Liver (tissue), 8 donors: ENCODE measurements at regions not wholly inside any gene's neighbourhood (a gene's known extent, or its start where the extent isn't known, plus 50 kb on each side); places are given as distances from the start of the nearest gene placed in this dataset.

Experiments used
- DNase-seq: peaks from one replicate; pipeline ENCODE4 v3.0.0-alpha.2; 2017; ENCODE audit warnings: low spot score
- H3K27ac ChIP-seq, 2 donors: one replicate each; pipeline ENCODE4 v1.7.0; 2013; ENCODE audit warnings: inconsistent platforms in 2 of 2, low read length in 2 of 2, control low read depth in 1 of 2, low read depth in 1 of 2, mild to moderate bottlenecking in 1 of 2
- H3K27me3 ChIP-seq, 4 donors: one replicate each; pipeline versions ENCODE4 v1.6.1 to v1.7.0; 2013; ENCODE audit warnings: low read length in 3 of 4, inconsistent platforms in 1 of 4, mild to moderate bottlenecking in 1 of 4, moderate library complexity in 1 of 4; ENCODE audit not compliant: control insufficient read depth in 4 of 4, insufficient read depth in 4 of 4
- H3K36me3 ChIP-seq, 4 donors: one replicate each; pipeline versions ENCODE4 v1.6.1 to v1.7.0; 2013; ENCODE audit warnings: low read length in 3 of 4, mild to moderate bottlenecking in 3 of 4, low read depth in 1 of 4, moderate library complexity in 1 of 4; ENCODE audit not compliant: control insufficient read depth in 4 of 4, insufficient read depth in 3 of 4
- H3K4me1 ChIP-seq, 4 donors: one replicate each; pipeline versions ENCODE4 v1.6.1 to v1.7.0; 2013; ENCODE audit warnings: low read length in 3 of 4, mild to moderate bottlenecking in 3 of 4, moderate library complexity in 1 of 4; ENCODE audit not compliant: control insufficient read depth in 4 of 4, insufficient read depth in 4 of 4
- H3K4me3 ChIP-seq, 3 donors: one replicate each; pipeline versions ENCODE4 v1.6.1 to v1.7.0; 2013; ENCODE audit warnings: low read length in 3 of 3, control low read depth in 1 of 3, low read depth in 1 of 3, mild to moderate bottlenecking in 1 of 3
- H3K9ac ChIP-seq, 2 donors: one replicate each; pipeline ENCODE4 v1.7.0; 2013; ENCODE audit warnings: low read length in 2 of 2, mild to moderate bottlenecking in 2 of 2, moderate library complexity in 2 of 2, control low read depth in 1 of 2, low read depth in 1 of 2
- H3K9me3 ChIP-seq, 4 donors: one replicate each; pipeline versions ENCODE4 v1.6.1 to v1.7.0; 2013; ENCODE audit warnings: low read length in 3 of 4; ENCODE audit not compliant: control insufficient read depth in 4 of 4
- ATF3 ChIP-seq: IDR thresholded peaks from 2 replicates; pipeline ENCODE4 v1.6.1; 2016; ENCODE audit warnings: antibody characterized with exemption
- CTCF ChIP-seq: fragments of 150-350 bp; IDR thresholded peaks from 2 replicates; pipeline ENCODE4 v1.5.1; 2017; ENCODE audit warnings: improper control_type of control experiment, low read depth, low read length; ENCODE audit not compliant: missing input control
- EGR1 ChIP-seq, 2 donors: IDR thresholded peaks; 2 replicates each; pipeline ENCODE4 v1.6.1; 2016 to 2018; ENCODE audit warnings: antibody characterized with exemption in 2 of 2, low read depth in 2 of 2
- FOXA2 ChIP-seq: IDR thresholded peaks from 2 replicates; pipeline ENCODE4 v1.6.1; 2016; ENCODE audit warnings: antibody characterized with exemption
- GABPA ChIP-seq, 2 donors: IDR thresholded peaks in 1 of 2; conservative IDR thresholded peaks in 1 of 2; 2 replicates each; pipeline ENCODE4 v1.6.1; 2016; ENCODE audit warnings: antibody characterized with exemption in 2 of 2, mild to moderate bottlenecking in 1 of 2, moderate library complexity in 1 of 2
- HNF4G ChIP-seq: IDR thresholded peaks from 2 replicates; pipeline ENCODE4 v1.6.1; 2016; ENCODE audit warnings: antibody characterized with exemption
- JUND ChIP-seq, 2 donors: IDR thresholded peaks; 2 replicates each; pipeline ENCODE4 v1.6.1; 2016; ENCODE audit warnings: antibody characterized with exemption in 2 of 2
- MAX ChIP-seq: IDR thresholded peaks from 2 replicates; pipeline ENCODE4 v1.6.1; 2016; ENCODE audit warnings: antibody characterized with exemption
- NR2F2 ChIP-seq: IDR thresholded peaks from 2 replicates; pipeline ENCODE4 v1.6.1; 2016; ENCODE audit warnings: antibody characterized with exemption
- RAD21 ChIP-seq, 2 donors: IDR thresholded peaks; 2 replicates each; pipeline ENCODE4 v1.6.1; 2016; ENCODE audit warnings: antibody characterized with exemption in 2 of 2, mild to moderate bottlenecking in 2 of 2
- REST ChIP-seq: IDR thresholded peaks from 2 replicates; pipeline ENCODE4 v1.6.1; 2016; ENCODE audit warnings: antibody characterized with exemption, mild to moderate bottlenecking
- YY1 ChIP-seq: IDR thresholded peaks from 2 replicates; pipeline ENCODE4 v1.6.1; 2016; ENCODE audit warnings: antibody characterized with exemption, mild to moderate bottlenecking
- ZBTB33 ChIP-seq: IDR thresholded peaks from 2 replicates; pipeline ENCODE4 v1.6.1; 2016; ENCODE audit warnings: antibody characterized with exemption
- WGBS: extraction: QIAGEN DNeasy Blood & Tissue Kit; methylation state at CpG from one replicate; pipeline ENCODE4 v1.1.7; 2013; 5-methylcytosine and 5-hydroxymethylcytosine counted together
- donor health status: healthy.
- donor health status: healthy.
- donor health status: healthy.
- donor health status: healthy.
- donor health status: healthy.

- Histone ChIP-seq H3K36me3 (no peaks in the 10 kb centered on the region), H3K4me1 (no peaks in the 10 kb centered on the region), H3K4me3 (no peak overlapping the region), H3K9me3 (no peaks in the 10 kb centered on the region), H3K27me3 (no peaks in the 10 kb centered on the region), H3K27ac (no peak overlapping the region), H3K9ac (no peak overlapping the region)
- WGBS: 84% methylated on average over 9 of the region's 9 CpGs
- no peak for DNase-seq
- no peak for TF ChIP-seq ATF3
- no peak for TF ChIP-seq EGR1 (IDR thresholded peaks at IDR 0.05; ENCODE audit: low read depth in 2 of 2)
- TF ChIP-seq YY1: no peak
- no peak for TF ChIP-seq NR2F2
- no peak for TF ChIP-seq JUND (IDR thresholded peaks at IDR 0.05)
- no peak for TF ChIP-seq CTCF
- no peak for TF ChIP-seq GABPA (IDR thresholded peaks at IDR 0.05 in 1 of 2, conservative IDR thresholded peaks at IDR 0.05 in 1 of 2)
- no peak for TF ChIP-seq REST
- no peak for TF ChIP-seq FOXA2
- TF ChIP-seq MAX: no peak
These were observed 109.7 kb upstream of the PCBD1 start for GRCh38 chr10:70998086-70998485.

- no peaks in the 10 kb centered on the region for H3K9me3 ChIP-seq
- H3K4me1 ChIP-seq: no peaks in the 10 kb centered on the region
- no peaks in the 10 kb centered on the region for H3K36me3 ChIP-seq
- no peak overlapping the region for H3K27ac ChIP-seq
- WGBS: 94% methylated on average over 2 of the region's 2 CpGs
- DNase-seq: no peak
- no peaks in the 10 kb centered on the region for H3K27me3 ChIP-seq
- TF ChIP-seq RAD21 (IDR thresholded peaks at IDR 0.05): no peak
- TF ChIP-seq JUND (IDR thresholded peaks at IDR 0.05): no peak
- TF ChIP-seq HNF4G: no peak
- no peak for TF ChIP-seq ZBTB33
- no peak for TF ChIP-seq REST
- H3K4me3 ChIP-seq: no peak overlapping the region
- no peak overlapping the region for H3K9ac ChIP-seq
These were observed 113.1 kb upstream of the PCBD1 start for GRCh38 chr10:71001470-71001869.
